ENCODE measurements at regions not wholly inside any gene's neighbourhood (a gene's known extent, or its start where the extent isn't known, plus 50 kb on each side); places are given as distances from the start of the nearest gene placed in this dataset.

- TF ChIP-seq POLR2A (IDR thresholded peaks at IDR 0.05) = no peak
- TF ChIP-seq, protein P1, sequence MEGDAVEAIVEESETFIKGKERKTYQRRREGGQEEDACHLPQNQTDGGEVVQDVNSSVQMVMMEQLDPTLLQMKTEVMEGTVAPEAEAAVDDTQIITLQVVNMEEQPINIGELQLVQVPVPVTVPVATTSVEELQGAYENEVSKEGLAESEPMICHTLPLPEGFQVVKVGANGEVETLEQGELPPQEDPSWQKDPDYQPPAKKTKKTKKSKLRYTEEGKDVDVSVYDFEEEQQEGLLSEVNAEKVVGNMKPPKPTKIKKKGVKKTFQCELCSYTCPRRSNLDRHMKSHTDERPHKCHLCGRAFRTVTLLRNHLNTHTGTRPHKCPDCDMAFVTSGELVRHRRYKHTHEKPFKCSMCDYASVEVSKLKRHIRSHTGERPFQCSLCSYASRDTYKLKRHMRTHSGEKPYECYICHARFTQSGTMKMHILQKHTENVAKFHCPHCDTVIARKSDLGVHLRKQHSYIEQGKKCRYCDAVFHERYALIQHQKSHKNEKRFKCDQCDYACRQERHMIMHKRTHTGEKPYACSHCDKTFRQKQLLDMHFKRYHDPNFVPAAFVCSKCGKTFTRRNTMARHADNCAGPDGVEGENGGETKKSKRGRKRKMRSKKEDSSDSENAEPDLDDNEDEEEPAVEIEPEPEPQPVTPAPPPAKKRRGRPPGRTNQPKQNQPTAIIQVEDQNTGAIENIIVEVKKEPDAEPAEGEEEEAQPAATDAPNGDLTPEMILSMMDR (IDR thresholded peaks at IDR 0.05 in 8 of 11, conservative IDR thresholded peaks at IDR 0.05 in 3 of 11) = no peak
Measured at GRCh38 chr11:86162239-86162638, 82.3 kb upstream of the EED start.

Measured in spleen (tissue), 7 donors.